ENCODE measurements at regions not wholly inside any gene's neighbourhood (a gene's known extent, or its start where the extent isn't known, plus 50 kb on each side); places are given as distances from the start of the nearest gene placed in this dataset.

DNA sequence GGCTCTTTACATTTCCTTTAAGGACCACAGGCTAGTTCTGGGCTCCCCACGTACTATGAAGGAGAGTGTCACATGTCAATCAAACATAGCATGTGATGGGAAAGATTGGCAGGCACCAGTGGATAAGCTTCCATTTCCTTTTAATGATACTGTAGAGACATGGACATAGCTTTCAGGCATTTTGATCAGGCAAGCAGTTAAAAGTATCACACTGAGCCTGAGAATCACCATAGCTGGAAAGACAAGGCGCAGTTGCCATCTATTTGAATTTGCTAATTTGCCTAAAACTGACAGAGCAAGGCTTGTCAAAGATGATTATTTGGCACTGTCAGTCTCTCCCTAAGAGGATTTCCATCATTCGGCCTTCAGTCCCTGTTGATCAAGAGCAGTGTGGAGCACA lies 263.4 kb upstream of the TAC1 start:
- Histone ChIP-seq H3K9me3 (no peaks in the 10 kb centered on the region), H3K36me3 (no peaks in the 10 kb centered on the region), H3K27me3 (no peaks in the 10 kb centered on the region), H3K4me1 (no peaks in the 10 kb centered on the region), H3K27ac (no peak overlapping the region), H3K4me3 (no peak overlapping the region)
- 66 to 100% methylated on average over 1 to 3 of the region's 3 CpGs for WGBS, 2 donors (ENCODE audit: low coverage in 1 of 2)
- ATAC-seq = no peak
- no peak for TF ChIP-seq POLR2A (IDR thresholded peaks at IDR 0.05)

GRCh38 chr7:97470726-97471125 lies 261.2 kb upstream of the TAC1 start:
- H3K27me3 ChIP-seq = no peaks in the 10 kb centered on the region
- H3K4me3 ChIP-seq = no peak overlapping the region
- no peaks in the 10 kb centered on the region for H3K4me1 ChIP-seq
- no peak for ATAC-seq
- 81% methylated on average over 3 of the region's 5 CpGs; no CpG with 5 or more reads in 1 of the 2 donors for WGBS, 2 donors (ENCODE audit: low coverage in 1 of 2)
- H3K27ac ChIP-seq = no peak overlapping the region
- no peaks in the 10 kb centered on the region for H3K36me3 ChIP-seq
- TF ChIP-seq EP300 (IDR thresholded peaks at IDR 0.05) (no peak), POLR2A (IDR thresholded peaks at IDR 0.05) (no peak), CTCF (IDR thresholded peaks at IDR 0.05) (no peak), POLR2AphosphoS5 (IDR thresholded peaks at IDR 0.05) (no peak)
- H3K9me3 ChIP-seq = no peaks in the 10 kb centered on the region

DNA sequence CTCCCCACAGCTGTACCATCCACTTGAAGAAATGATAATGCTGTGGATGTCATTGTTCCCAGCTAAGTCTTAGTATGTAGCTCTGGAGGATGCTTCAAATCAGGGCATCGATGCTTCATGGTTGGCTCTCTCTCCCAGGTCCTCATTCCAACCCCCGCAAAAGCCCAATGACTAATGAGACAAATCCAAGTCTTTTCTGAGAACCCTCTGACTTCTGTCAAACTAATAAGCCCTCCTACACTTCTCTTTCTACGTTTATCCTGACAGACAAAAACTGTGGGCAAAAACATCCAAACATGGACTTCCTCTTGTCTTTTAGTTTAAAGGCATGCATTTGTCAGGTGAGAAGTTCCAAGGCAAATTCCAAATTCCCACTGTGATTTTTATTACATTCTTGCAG lies 260.4 kb upstream of the TAC1 start:
- Histone ChIP-seq H3K4me3 (no peak overlapping the region), H3K27me3 (no peaks in the 10 kb centered on the region), H3K36me3 (no peaks in the 10 kb centered on the region), H3K9me3 (no peaks in the 10 kb centered on the region), H3K27ac (no peak overlapping the region), H3K4me1 (no peaks in the 10 kb centered on the region)
- WGBS, 2 donors (ENCODE audit: low coverage in 1 of 2) = 38 to 52% methylated on average over 3 of the region's 3 CpGs
- ATAC-seq = no peak
- TF ChIP-seq EP300 (IDR thresholded peaks at IDR 0.05) = no peak
- no peak for TF ChIP-seq POLR2AphosphoS5 (IDR thresholded peaks at IDR 0.05)
- TF ChIP-seq POLR2A (IDR thresholded peaks at IDR 0.05) = no peak
- TF ChIP-seq CTCF (IDR thresholded peaks at IDR 0.05) = no peak

DNA sequence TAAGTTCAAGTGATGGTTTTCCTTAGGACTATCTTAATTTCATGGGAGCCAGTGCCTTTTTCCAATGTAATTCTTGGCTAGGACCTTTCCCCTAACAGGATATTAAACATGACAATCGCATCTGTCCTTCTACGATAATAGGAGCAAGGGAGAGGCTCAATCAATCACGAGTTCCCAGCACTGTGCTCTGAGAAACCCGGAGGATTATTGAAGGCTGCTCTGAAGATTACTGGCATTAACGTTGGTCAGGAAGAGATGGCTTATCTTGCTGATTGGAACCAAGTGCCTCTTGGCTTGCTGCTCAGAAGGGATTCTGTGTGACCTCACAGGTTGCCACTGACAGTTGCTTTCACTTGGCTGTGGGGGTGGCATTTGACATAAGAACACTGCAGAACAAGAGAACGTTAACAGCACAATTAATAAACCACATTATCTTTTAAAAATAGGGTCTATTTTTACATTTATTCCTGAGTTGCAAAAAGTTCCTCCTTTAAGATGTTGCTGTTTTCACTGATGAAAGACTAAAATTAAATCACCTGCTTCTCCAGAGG lies 252.1 kb upstream of the TAC1 start:
- no peak for ATAC-seq
- no peaks in the 10 kb centered on the region for H3K36me3 ChIP-seq
- WGBS, 2 donors (ENCODE audit: low coverage in 1 of 2) = 10 to 12% methylated on average over 4 to 5 of the region's 6 CpGs
- H3K27ac ChIP-seq = no peak overlapping the region
- no peak overlapping the region for H3K4me3 ChIP-seq
- TF ChIP-seq CTCF (IDR thresholded peaks at IDR 0.05) = no peak
- TF ChIP-seq POLR2AphosphoS5 (IDR thresholded peaks at IDR 0.05) = no peak
- TF ChIP-seq POLR2A (IDR thresholded peaks at IDR 0.05) = no peak
- no peak for TF ChIP-seq EP300 (IDR thresholded peaks at IDR 0.05)
- no peaks in the 10 kb centered on the region for H3K9me3 ChIP-seq
- no peaks in the 10 kb centered on the region for H3K4me1 ChIP-seq
- H3K27me3 ChIP-seq = no peaks in the 10 kb centered on the region

GRCh38 chr7:97480772-97481390 lies 251.0 kb upstream of the TAC1 start:
- Histone ChIP-seq H3K27ac (no peak overlapping the region), H3K4me3 (no peak overlapping the region), H3K27me3 (no peaks in the 10 kb centered on the region), H3K9me3 (no peaks in the 10 kb centered on the region), H3K36me3 (no peaks in the 10 kb centered on the region), H3K4me1 (no peaks in the 10 kb centered on the region)
- TF ChIP-seq EP300 (IDR thresholded peaks at IDR 0.05) = no peak
- TF ChIP-seq CTCF (IDR thresholded peaks at IDR 0.05) = no peak
- no peak for TF ChIP-seq POLR2AphosphoS5 (IDR thresholded peaks at IDR 0.05)
- no peak for TF ChIP-seq POLR2A (IDR thresholded peaks at IDR 0.05)
- ATAC-seq = no peak
- 36 to 100% methylated on average over 1 of the region's 3 CpGs for WGBS, 2 donors (ENCODE audit: low coverage in 1 of 2)

Measured in gastroesophageal sphincter (tissue), 4 donors.